IPS-15b (cell line): ENCODE measurements at regions not wholly inside any gene's neighbourhood (a gene's known extent, or its start where the extent isn't known, plus 50 kb on each side); places are given as distances from the start of the nearest gene placed in this dataset.

Experiments used
- H3K27me3 ChIP-seq: one replicate; pipeline ENCODE4 v1.6.1; 2013; ENCODE audit warnings: low read length; ENCODE audit not compliant: control insufficient read depth, insufficient read depth
- H3K36me3 ChIP-seq: one replicate; pipeline ENCODE4 v1.6.1; 2013; ENCODE audit warnings: low read length; ENCODE audit not compliant: control insufficient read depth, insufficient read depth
- H3K4me1 ChIP-seq: one replicate; pipeline ENCODE4 v1.6.1; 2013; ENCODE audit warnings: mild to moderate bottlenecking, low read length; ENCODE audit not compliant: control insufficient read depth, insufficient read depth
- H3K4me3 ChIP-seq: one replicate; pipeline ENCODE4 v1.5.1; 2013; ENCODE audit warnings: low read depth, low read length
- H3K9ac ChIP-seq: one replicate; pipeline ENCODE4 v1.6.1; 2013; ENCODE audit warnings: low read depth, mild to moderate bottlenecking, low read length
- H3K9me3 ChIP-seq: one replicate; pipeline ENCODE4 v1.6.1; 2013; ENCODE audit warnings: mild to moderate bottlenecking, low read length; ENCODE audit not compliant: control insufficient read depth, insufficient read depth

GRCh38 chrX:137263374-137263773 lies 229.6 kb upstream of the GPR101 start:
- Histone ChIP-seq H3K4me1 (no peaks in the 10 kb centered on the region), H3K9me3 (no peaks in the 10 kb centered on the region), H3K27me3 (no peaks in the 10 kb centered on the region), H3K9ac (no peak overlapping the region), H3K4me3 (no peak overlapping the region), H3K36me3 (no peaks in the 10 kb centered on the region)

GRCh38 chrX:137245183-137245582 lies 211.4 kb upstream of the GPR101 start:
- Histone ChIP-seq H3K9me3 (no peaks in the 10 kb centered on the region), H3K27me3 (no peaks in the 10 kb centered on the region), H3K4me1 (no peaks in the 10 kb centered on the region), H3K36me3 (no peaks in the 10 kb centered on the region), H3K4me3 (no peak overlapping the region), H3K9ac (no peak overlapping the region)

GRCh38 chrX:137236837-137237236 lies 203.0 kb upstream of the GPR101 start:
- H3K9me3 ChIP-seq, result no peaks in the 10 kb centered on the region
- H3K4me1 ChIP-seq, result peaks cover 18% of the 10 kb centered on the region
- H3K36me3 ChIP-seq, result no peaks in the 10 kb centered on the region
- H3K9ac ChIP-seq, result no peak overlapping the region
- no peaks in the 10 kb centered on the region for H3K27me3 ChIP-seq
- H3K4me3 ChIP-seq, result no peak overlapping the region

DNA sequence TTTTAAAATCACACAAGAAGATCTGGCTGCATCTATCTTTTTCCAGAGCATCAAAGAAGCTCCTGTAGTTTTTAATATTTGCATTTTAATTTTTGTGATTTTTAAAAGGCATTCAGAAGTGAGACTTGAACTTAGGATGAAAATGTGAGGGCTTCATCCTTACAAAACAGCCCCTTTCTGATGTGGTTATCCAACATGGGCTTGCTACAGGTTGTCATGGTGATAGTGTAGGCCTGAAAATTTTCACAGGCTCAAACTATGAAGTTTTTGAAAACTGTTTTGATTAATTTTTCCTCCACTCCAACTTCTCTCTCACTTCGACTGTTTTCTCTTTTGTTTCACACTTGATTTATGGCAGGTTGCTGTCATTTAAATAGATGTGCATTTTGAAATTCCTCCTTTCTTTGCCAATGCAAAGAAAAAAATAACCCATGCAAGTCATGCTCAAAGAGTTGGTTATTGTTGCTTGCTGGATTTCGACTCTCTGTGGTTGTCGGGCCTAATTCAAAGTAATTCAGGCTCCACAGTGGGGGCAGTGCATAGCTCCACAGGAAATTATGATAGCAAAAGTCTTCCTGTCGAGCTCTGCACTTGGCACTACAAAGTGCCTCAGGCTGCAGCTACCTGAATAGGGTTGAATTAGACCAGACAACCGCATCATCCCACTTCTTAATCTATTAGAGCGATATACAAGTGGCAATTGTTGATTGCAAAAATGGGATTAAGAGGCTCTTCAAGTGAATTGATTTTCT lies 201.0 kb upstream of the GPR101 start:
- peaks cover 18% of the 10 kb centered on the region for H3K4me1 ChIP-seq
- H3K27me3 ChIP-seq, result no peaks in the 10 kb centered on the region
- H3K9me3 ChIP-seq, result no peaks in the 10 kb centered on the region
- no peak overlapping the region for H3K9ac ChIP-seq
- H3K36me3 ChIP-seq, result no peaks in the 10 kb centered on the region
- H3K4me3 ChIP-seq, result no peak overlapping the region

GRCh38 chrX:137233478-137233877 lies 199.7 kb upstream of the GPR101 start:
- H3K36me3 ChIP-seq, result no peaks in the 10 kb centered on the region
- H3K27me3 ChIP-seq, result no peaks in the 10 kb centered on the region
- H3K9ac ChIP-seq, result no peak overlapping the region
- H3K4me1 ChIP-seq, result peaks cover 18% of the 10 kb centered on the region
- no peaks in the 10 kb centered on the region for H3K9me3 ChIP-seq
- no peak overlapping the region for H3K4me3 ChIP-seq

DNA sequence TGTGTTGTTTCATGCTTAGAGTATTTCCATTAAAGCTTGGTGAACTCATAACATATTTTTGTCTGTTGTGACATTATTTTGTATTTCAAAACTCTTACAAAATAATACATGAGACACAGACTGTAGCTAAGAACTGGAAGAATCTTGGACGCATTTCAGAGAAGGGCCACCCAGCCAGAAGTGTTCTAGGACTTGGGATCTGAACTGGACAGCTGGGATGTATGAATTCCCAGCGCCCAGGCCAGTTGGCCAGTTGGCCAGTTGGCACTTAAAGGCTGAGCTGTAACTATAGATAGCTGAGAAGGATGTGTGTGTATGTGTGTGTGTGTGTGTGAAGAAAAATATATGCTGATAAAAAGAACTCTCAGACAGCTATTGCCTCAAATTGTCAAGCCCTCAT lies 193.4 kb upstream of the GPR101 start:
- Histone ChIP-seq H3K36me3 (no peaks in the 10 kb centered on the region), H3K4me1 (no peaks in the 10 kb centered on the region), H3K4me3 (no peak overlapping the region), H3K9me3 (no peaks in the 10 kb centered on the region), H3K27me3 (no peaks in the 10 kb centered on the region), H3K9ac (no peak overlapping the region)

- H3K36me3 ChIP-seq, result no peaks in the 10 kb centered on the region
Observed at GRCh38 chrX:137215467-137215866, 181.7 kb upstream of the GPR101 start.

GRCh38 chrX:137212078-137212632 lies 178.4 kb upstream of the GPR101 start:
- Histone ChIP-seq H3K9ac (no peak overlapping the region), H3K36me3 (no peaks in the 10 kb centered on the region), H3K27me3 (no peaks in the 10 kb centered on the region), H3K4me1 (peaks cover 4% of the 10 kb centered on the region), H3K4me3 (no peak overlapping the region), H3K9me3 (peaks cover 6% of the 10 kb centered on the region)

More at GRCh38 chrX:137215467-137215866, 181.7 kb upstream of the GPR101 start:
- Histone ChIP-seq H3K27me3 (no peaks in the 10 kb centered on the region), H3K9ac (no peak overlapping the region), H3K4me3 (no peak overlapping the region), H3K9me3 (peaks cover 8% of the 10 kb centered on the region), H3K4me1 (peaks cover 5% of the 10 kb centered on the region)

DNA sequence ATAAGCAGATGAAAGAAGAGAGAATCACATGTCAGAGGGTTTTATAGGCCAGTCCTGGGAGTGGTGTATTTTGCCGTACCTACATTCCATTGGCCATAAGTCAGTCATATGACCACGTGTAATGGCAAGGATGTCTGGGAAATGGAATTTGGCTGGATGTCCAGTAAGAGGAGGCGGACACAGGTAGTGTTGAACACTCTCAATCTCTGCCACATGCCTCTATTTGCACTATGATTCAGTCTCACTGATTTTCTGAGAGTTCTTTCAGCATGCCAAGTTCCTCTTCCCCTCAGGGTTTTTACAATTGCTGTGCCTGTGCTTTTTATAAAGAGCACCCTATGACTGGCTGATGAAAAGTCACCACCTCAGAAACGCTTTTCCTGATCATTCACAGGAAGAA lies 164.2 kb upstream of the GPR101 start:
- H3K4me3 ChIP-seq, result no peak overlapping the region
- H3K36me3 ChIP-seq, result no peaks in the 10 kb centered on the region
- H3K27me3 ChIP-seq, result no peaks in the 10 kb centered on the region
- no peaks in the 10 kb centered on the region for H3K4me1 ChIP-seq
- H3K9me3 ChIP-seq, result no peaks in the 10 kb centered on the region
- no peak overlapping the region for H3K9ac ChIP-seq

GRCh38 chrX:137195991-137196390 lies 162.2 kb upstream of the GPR101 start:
- Histone ChIP-seq H3K27me3 (no peaks in the 10 kb centered on the region), H3K36me3 (no peaks in the 10 kb centered on the region), H3K9me3 (no peaks in the 10 kb centered on the region), H3K4me3 (no peak overlapping the region), H3K4me1 (no peaks in the 10 kb centered on the region), H3K9ac (no peak overlapping the region)

- no peak overlapping the region for H3K4me3 ChIP-seq
- H3K36me3 ChIP-seq, result no peaks in the 10 kb centered on the region
- no peak overlapping the region for H3K9ac ChIP-seq
- no peaks in the 10 kb centered on the region for H3K4me1 ChIP-seq
- H3K9me3 ChIP-seq, result no peaks in the 10 kb centered on the region
- no peaks in the 10 kb centered on the region for H3K27me3 ChIP-seq
Observed at GRCh38 chrX:137195296-137195695, 161.5 kb upstream of the GPR101 start.

- Histone ChIP-seq H3K4me1 (no peaks in the 10 kb centered on the region), H3K4me3 (no peak overlapping the region), H3K9me3 (no peaks in the 10 kb centered on the region), H3K36me3 (no peaks in the 10 kb centered on the region), H3K9ac (no peak overlapping the region), H3K27me3 (no peaks in the 10 kb centered on the region)
Observed at GRCh38 chrX:137194164-137194563, 160.4 kb upstream of the GPR101 start.
